ENCODE measurements at regions not wholly inside any gene's neighbourhood (a gene's known extent, or its start where the extent isn't known, plus 50 kb on each side); places are given as distances from the start of the nearest gene placed in this dataset.

- no peak for TF ChIP-seq STAT1 (IDR thresholded peaks at IDR 0.05; ENCODE audit: unreplicated experiment)
- TF ChIP-seq ZNF114 (CRISPR knock-in tag; IDR thresholded peaks at IDR 0.05) = no peak
- TF ChIP-seq, protein P1, sequence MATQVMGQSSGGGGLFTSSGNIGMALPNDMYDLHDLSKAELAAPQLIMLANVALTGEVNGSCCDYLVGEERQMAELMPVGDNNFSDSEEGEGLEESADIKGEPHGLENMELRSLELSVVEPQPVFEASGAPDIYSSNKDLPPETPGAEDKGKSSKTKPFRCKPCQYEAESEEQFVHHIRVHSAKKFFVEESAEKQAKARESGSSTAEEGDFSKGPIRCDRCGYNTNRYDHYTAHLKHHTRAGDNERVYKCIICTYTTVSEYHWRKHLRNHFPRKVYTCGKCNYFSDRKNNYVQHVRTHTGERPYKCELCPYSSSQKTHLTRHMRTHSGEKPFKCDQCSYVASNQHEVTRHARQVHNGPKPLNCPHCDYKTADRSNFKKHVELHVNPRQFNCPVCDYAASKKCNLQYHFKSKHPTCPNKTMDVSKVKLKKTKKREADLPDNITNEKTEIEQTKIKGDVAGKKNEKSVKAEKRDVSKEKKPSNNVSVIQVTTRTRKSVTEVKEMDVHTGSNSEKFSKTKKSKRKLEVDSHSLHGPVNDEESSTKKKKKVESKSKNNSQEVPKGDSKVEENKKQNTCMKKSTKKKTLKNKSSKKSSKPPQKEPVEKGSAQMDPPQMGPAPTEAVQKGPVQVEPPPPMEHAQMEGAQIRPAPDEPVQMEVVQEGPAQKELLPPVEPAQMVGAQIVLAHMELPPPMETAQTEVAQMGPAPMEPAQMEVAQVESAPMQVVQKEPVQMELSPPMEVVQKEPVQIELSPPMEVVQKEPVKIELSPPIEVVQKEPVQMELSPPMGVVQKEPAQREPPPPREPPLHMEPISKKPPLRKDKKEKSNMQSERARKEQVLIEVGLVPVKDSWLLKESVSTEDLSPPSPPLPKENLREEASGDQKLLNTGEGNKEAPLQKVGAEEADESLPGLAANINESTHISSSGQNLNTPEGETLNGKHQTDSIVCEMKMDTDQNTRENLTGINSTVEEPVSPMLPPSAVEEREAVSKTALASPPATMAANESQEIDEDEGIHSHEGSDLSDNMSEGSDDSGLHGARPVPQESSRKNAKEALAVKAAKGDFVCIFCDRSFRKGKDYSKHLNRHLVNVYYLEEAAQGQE (IDR thresholded peaks at IDR 0.05; ENCODE audit: unreplicated experiment) = no peak
- TF ChIP-seq EZH2phosphoT487 (IDR thresholded peaks at IDR 0.05; ENCODE audit: unreplicated experiment) = no peak
- no peak for TF ChIP-seq POLR2AphosphoS5 (IDR thresholded peaks at IDR 0.05; ENCODE audit: low read depth)
- no peak for TF ChIP-seq CTCF (conservative IDR thresholded peaks at IDR 0.05; ENCODE audit: low read depth in 2 of 2)
- no peak for TF ChIP-seq ZNF462 (CRISPR knock-in tag; IDR thresholded peaks at IDR 0.05)
- no peak for TF ChIP-seq NANOG (IDR thresholded peaks at IDR 0.05; ENCODE audit: borderline replicate concordance)
- TF ChIP-seq, protein P2, sequence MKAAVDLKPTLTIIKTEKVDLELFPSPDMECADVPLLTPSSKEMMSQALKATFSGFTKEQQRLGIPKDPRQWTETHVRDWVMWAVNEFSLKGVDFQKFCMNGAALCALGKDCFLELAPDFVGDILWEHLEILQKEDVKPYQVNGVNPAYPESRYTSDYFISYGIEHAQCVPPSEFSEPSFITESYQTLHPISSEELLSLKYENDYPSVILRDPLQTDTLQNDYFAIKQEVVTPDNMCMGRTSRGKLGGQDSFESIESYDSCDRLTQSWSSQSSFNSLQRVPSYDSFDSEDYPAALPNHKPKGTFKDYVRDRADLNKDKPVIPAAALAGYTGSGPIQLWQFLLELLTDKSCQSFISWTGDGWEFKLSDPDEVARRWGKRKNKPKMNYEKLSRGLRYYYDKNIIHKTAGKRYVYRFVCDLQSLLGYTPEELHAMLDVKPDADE (IDR thresholded peaks at IDR 0.05) = no peak
- no peak for TF ChIP-seq CREB1 (CRISPR knock-in tag; IDR thresholded peaks at IDR 0.05; ENCODE audit: low read depth)
- TF ChIP-seq JUNB (IDR thresholded peaks at IDR 0.05; ENCODE audit: unreplicated experiment) = no peak
- no peak for TF ChIP-seq EZH2 (IDR thresholded peaks at IDR 0.05; ENCODE audit: low read depth, unreplicated experiment)
- no peak for TF ChIP-seq ZNF331 (CRISPR knock-in tag; IDR thresholded peaks at IDR 0.05; ENCODE audit: low read depth)
- Histone ChIP-seq H3K27ac (ENCODE audit: low read depth) (no peak overlapping the region), H4K20me1 (replicated peaks; ENCODE audit: insufficient read depth) (no peaks in the 10 kb centered on the region), H3K79me2 (replicated peaks; ENCODE audit: insufficient read depth) (no peaks in the 10 kb centered on the region), H3K4me2 (no peak overlapping the region), H3F3A (replicated peaks; ENCODE audit: low read depth) (no peaks in the 10 kb centered on the region), H3K4me1 (ENCODE audit: insufficient read depth) (no peaks in the 10 kb centered on the region; the same call in 1 of the 2 replicates), H2AFZ (peak overlapping the region; percentile 72), H3K36me3 (ENCODE audit: insufficient read depth) (no peaks in the 10 kb centered on the region), H3K9me2 (ENCODE audit: insufficient read depth) (peaks cover 17% of the 10 kb centered on the region; the same call in 1 of the 2 replicates), H3K27me3 (ENCODE audit: insufficient read depth) (no peaks in the 10 kb centered on the region), H3K4me3 (no peak overlapping the region)
- Mint-ChIP-seq H3K9me3 (no peaks in the 10 kb centered on the region), H3K4me3 (no peak overlapping the region), H3K4me1 (peaks cover 11% of the 10 kb centered on the region; the same call in 2 of the 3 replicates), H3K27ac (no peak overlapping the region), H3K27me3 (ENCODE audit: insufficient read depth, low read depth, poor library complexity) (peaks cover 4% of the 10 kb centered on the region), H3K36me3 (ENCODE audit: low read depth) (no peaks in the 10 kb centered on the region)
- ATAC-seq (no peak), DNase-seq (ENCODE audit: low spot score) (no peak)
Measured at GRCh38 chr13:44274771-44275205, 98.8 kb upstream of the SERP2 start.
